Neural progenitor cell (in vitro differentiated cells): ENCODE measurements at regions not wholly inside any gene's neighbourhood (a gene's known extent, or its start where the extent isn't known, plus 50 kb on each side); places are given as distances from the start of the nearest gene placed in this dataset.

Experiments
- DNase-seq: peaks from one replicate; pipeline ENCODE4 v3.0.0-alpha.2; 2016; ENCODE audit warnings: low spot score
- H2AFZ ChIP-seq: fragments of 200-600 bp; sonication (generic); replicated peaks from 2 replicates; pipeline ENCODE4 v1.6.1; 2016; ENCODE audit warnings: antibody characterized with exemption
- H3F3A ChIP-seq: fragments of 200-600 bp; sonication (generic); 2 replicates; pipeline ENCODE4 v1.6.1; 2016; ENCODE audit warnings: antibody characterized with exemption, low read depth
- H3K27ac ChIP-seq: fragments of 200-600 bp; sonication (generic); 2 replicates; pipeline ENCODE4 v1.5.1; 2016; ENCODE audit warnings: mild to moderate bottlenecking
- H3K27me3 ChIP-seq: fragments of 200-600 bp; sonication (generic); 2 replicates; pipeline ENCODE4 v1.6.1; 2016; ENCODE audit warnings: mild to moderate bottlenecking, moderate library complexity
- H3K36me3 ChIP-seq: fragments of 200-600 bp; sonication (generic); 2 replicates; pipeline ENCODE4 v1.5.1; 2016
- H3K4me1 ChIP-seq: fragments of 200-600 bp; sonication (generic); 2 replicates; pipeline ENCODE4 v1.6.1; 2016; ENCODE audit warnings: mixed run types
- H3K4me2 ChIP-seq: fragments of 200-600 bp; sonication (generic); 2 replicates; pipeline ENCODE4 v1.6.1; 2016
- H3K4me3 ChIP-seq: fragments of 200-600 bp; sonication (generic); 2 replicates; pipeline ENCODE4 v1.5.1; 2016
- H3K79me2 ChIP-seq: fragments of 200-600 bp; sonication (generic); 2 replicates; pipeline ENCODE4 v1.6.1; 2016; ENCODE audit warnings: low read depth
- H3K9ac ChIP-seq: fragments of 200-600 bp; sonication (generic); 2 replicates; pipeline ENCODE4 v1.6.1; 2016
- H3K9me3 ChIP-seq: fragments of 200-600 bp; sonication (generic); 2 replicates; pipeline ENCODE4 v1.5.1; 2016; ENCODE audit warnings: low read depth
- H4K20me1 ChIP-seq: fragments of 200-600 bp; sonication (generic); 2 replicates; pipeline ENCODE4 v1.6.1; 2016; ENCODE audit warnings: low read depth
- H3K27ac Mint-ChIP-seq: 3 replicates; pipeline ENCODE4 v1.8.0; 2021; ENCODE audit warnings: mixed read lengths
- H3K27me3 Mint-ChIP-seq: 2 replicates; pipeline ENCODE4 v1.8.0; 2022; ENCODE audit warnings: low read depth, mild to moderate bottlenecking, inconsistent platforms, moderate library complexity, mixed read lengths; ENCODE audit not compliant: insufficient read depth
- H3K36me3 Mint-ChIP-seq: 3 replicates; pipeline ENCODE4 v1.8.0; 2021; ENCODE audit warnings: mixed read lengths
- H3K4me1 Mint-ChIP-seq: 3 replicates; pipeline ENCODE4 v1.8.0; 2021; ENCODE audit warnings: mixed read lengths
- H3K4me3 Mint-ChIP-seq: 3 replicates; pipeline ENCODE4 v1.8.0; 2021; ENCODE audit warnings: mild to moderate bottlenecking, moderate library complexity, mixed read lengths
- H3K9me3 Mint-ChIP-seq: 3 replicates; pipeline ENCODE4 v1.8.0; 2020; ENCODE audit warnings: mixed read lengths
- CTCF ChIP-seq: fragments of 200-600 bp; sonication (generic); IDR thresholded peaks from 2 replicates; pipeline ENCODE4 v1.5.1; 2017; ENCODE audit warnings: antibody characterized with exemption, mild to moderate bottlenecking
- EZH2 ChIP-seq: fragments of 200-600 bp; sonication (generic); IDR thresholded peaks from 2 replicates; pipeline ENCODE4 v1.6.1; 2017; ENCODE audit warnings: antibody characterized with exemption, mild to moderate bottlenecking, moderate library complexity
- EZH2phosphoT487 ChIP-seq: fragments of 200-600 bp; sonication (generic); IDR thresholded peaks from 2 replicates; pipeline ENCODE4 v1.6.1; 2017; ENCODE audit warnings: antibody characterized with exemption

- H3K79me2 ChIP-seq = no peaks in the 10 kb centered on the region
- Mint-ChIP-seq H3K4me1 (no peaks in the 10 kb centered on the region), H3K27me3 (no peaks in the 10 kb centered on the region), H3K27ac (no peak overlapping the region), H3K36me3 (no peaks in the 10 kb centered on the region), H3K4me3 (no peak overlapping the region), H3K9me3 (peaks cover 2% of the 10 kb centered on the region)
- H3K36me3 ChIP-seq = no peaks in the 10 kb centered on the region
- no peak overlapping the region for H2AFZ ChIP-seq
- H3K27ac ChIP-seq = no peak overlapping the region
- no peak overlapping the region for H3K9ac ChIP-seq
- TF ChIP-seq CTCF = no peak
- no peak for TF ChIP-seq EZH2phosphoT487
- no peak for TF ChIP-seq EZH2
- no peak overlapping the region for H3K4me2 ChIP-seq
- H3K4me3 ChIP-seq = no peak overlapping the region
- no peaks in the 10 kb centered on the region for H4K20me1 ChIP-seq
- H3K27me3 ChIP-seq = no peaks in the 10 kb centered on the region
- H3F3A ChIP-seq = no peaks in the 10 kb centered on the region
- DNase-seq = no peak
- no peaks in the 10 kb centered on the region for H3K4me1 ChIP-seq
- H3K9me3 ChIP-seq = no peaks in the 10 kb centered on the region
These were observed 113.6 kb upstream of the MAN1A1 start for GRCh38 chr6:119463081-119463626.

DNA sequence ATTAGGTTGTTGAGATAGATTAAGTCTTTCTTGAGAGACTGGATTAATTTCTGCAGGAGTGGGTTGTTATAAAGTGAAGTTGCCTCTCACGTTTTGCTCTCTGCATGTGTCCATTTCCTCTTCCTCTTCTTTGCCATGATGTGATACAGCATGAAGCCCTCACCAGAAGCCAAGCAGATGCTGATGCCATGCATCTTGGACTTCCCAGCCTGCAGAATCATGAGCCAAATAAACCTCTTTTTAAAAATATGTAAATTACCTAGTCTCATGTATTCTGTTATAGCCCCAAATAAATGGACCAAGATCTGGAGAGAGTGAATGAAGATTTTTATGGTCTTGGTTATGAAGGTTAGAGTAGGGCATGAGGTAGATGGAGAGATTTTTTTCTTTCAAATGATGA is 111.6 kb upstream of the MAN1A1 start:
- peaks cover 2% of the 10 kb centered on the region for H3K9me3 Mint-ChIP-seq
- TF ChIP-seq EZH2phosphoT487 (no peak), EZH2 (no peak), CTCF (no peak)
- H3K4me3 Mint-ChIP-seq = no peak overlapping the region
- Histone ChIP-seq H3K4me1 (no peaks in the 10 kb centered on the region), H3K4me2 (no peak overlapping the region), H4K20me1 (no peaks in the 10 kb centered on the region), H3K27ac (no peak overlapping the region), H3K79me2 (no peaks in the 10 kb centered on the region), H2AFZ (no peak overlapping the region), H3K27me3 (no peaks in the 10 kb centered on the region), H3K36me3 (no peaks in the 10 kb centered on the region), H3K4me3 (no peak overlapping the region), H3K9me3 (no peaks in the 10 kb centered on the region), H3F3A (no peaks in the 10 kb centered on the region), H3K9ac (no peak overlapping the region)
- H3K27ac Mint-ChIP-seq = no peak overlapping the region
- no peaks in the 10 kb centered on the region for H3K4me1 Mint-ChIP-seq
- no peak for DNase-seq
- H3K27me3 Mint-ChIP-seq = peaks cover 1% of the 10 kb centered on the region
- H3K36me3 Mint-ChIP-seq = no peaks in the 10 kb centered on the region

DNA sequence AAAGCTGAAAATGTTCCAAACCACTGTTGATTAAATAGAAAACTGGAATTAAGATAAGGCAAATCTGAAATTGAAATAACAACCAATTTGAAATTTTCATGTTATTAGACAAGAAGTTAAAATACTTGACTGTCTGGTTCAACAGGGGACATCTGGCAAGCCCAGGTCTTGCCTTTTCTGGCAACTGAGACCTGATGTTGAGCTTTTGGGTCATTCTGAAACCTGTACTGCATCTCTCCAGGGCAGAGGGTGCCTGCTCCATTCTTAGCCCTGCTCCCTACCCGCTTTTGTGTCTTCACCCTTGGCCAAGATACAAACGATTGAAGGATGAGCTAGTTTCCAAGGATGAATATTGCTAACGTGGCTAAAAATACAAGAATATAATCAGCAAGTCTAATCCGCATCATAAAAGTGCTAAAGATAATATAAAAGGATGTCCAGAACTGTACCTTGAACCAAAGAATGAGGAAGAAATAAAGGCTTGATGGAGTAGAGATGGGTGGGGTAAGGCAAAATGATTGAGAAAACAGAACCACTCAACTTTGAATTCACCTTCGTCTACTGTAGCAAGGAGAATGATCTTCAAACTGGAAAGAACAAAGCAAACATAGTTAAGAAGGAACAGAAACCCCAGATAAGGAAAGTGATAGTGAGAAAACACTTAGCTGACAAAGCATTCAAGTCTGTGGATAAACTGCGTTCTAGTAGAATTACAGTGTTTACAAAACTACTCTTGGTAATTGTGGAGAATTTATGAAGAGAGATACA is 109.8 kb upstream of the MAN1A1 start:
- Histone ChIP-seq H3K4me2 (no peak overlapping the region), H2AFZ (no peak overlapping the region), H3K79me2 (no peaks in the 10 kb centered on the region), H3K9me3 (no peaks in the 10 kb centered on the region), H3K4me1 (no peaks in the 10 kb centered on the region), H4K20me1 (no peaks in the 10 kb centered on the region), H3K27ac (no peak overlapping the region), H3K27me3 (no peaks in the 10 kb centered on the region), H3K4me3 (no peak overlapping the region), H3F3A (no peaks in the 10 kb centered on the region), H3K9ac (no peak overlapping the region), H3K36me3 (no peaks in the 10 kb centered on the region)
- no peak overlapping the region for H3K4me3 Mint-ChIP-seq
- no peak for DNase-seq
- TF ChIP-seq CTCF (no peak), EZH2 (no peak), EZH2phosphoT487 (no peak)
- no peaks in the 10 kb centered on the region for H3K36me3 Mint-ChIP-seq
- H3K9me3 Mint-ChIP-seq = peaks cover 2% of the 10 kb centered on the region
- peaks cover 6% of the 10 kb centered on the region for H3K4me1 Mint-ChIP-seq
- peaks cover 3% of the 10 kb centered on the region for H3K27me3 Mint-ChIP-seq
- no peak overlapping the region for H3K27ac Mint-ChIP-seq
